Lower leg skin (tissue), 4 donors: ENCODE measurements at regions not wholly inside any gene's neighbourhood (a gene's known extent, or its start where the extent isn't known, plus 50 kb on each side); places are given as distances from the start of the nearest gene placed in this dataset.

Experiments used
- DNase-seq, 2 donors: peaks; one replicate each; pipeline ENCODE4 v3.0.0-alpha.2; 2019; ENCODE audit warnings: low spot score in 2 of 2
- H3K4me3 ChIP-seq: fragments of 200-600 bp; sonication (generic); 2 replicates; pipeline ENCODE4 v1.5.1; 2017; ENCODE audit warnings: mild to moderate bottlenecking, low read depth; ENCODE audit not compliant: poor library complexity, severe bottlenecking
- POLR2A ChIP-seq, 2 donors: fragments of 450-650 bp; IDR thresholded peaks; one replicate each; pipeline ENCODE4 v1.6.1; 2016 to 2017; ENCODE audit warnings: antibody characterized with exemption in 2 of 2, mild to moderate bottlenecking in 1 of 2, moderate library complexity in 1 of 2
- WGBS, 2 donors: methylation state at CpG; one replicate each; pipeline ENCODE4 v1.1.5; 2018; 5-methylcytosine and 5-hydroxymethylcytosine counted together
- intact Hi-C: fragments of 100-400 bp; cut with DNase I; formaldehyde crosslinking; loops from one replicate; pipeline ENCODE4 v1.15.0; 2023; ENCODE audit warnings: low total_unique reads
- TF ChIP-seq, protein P1 (sequence below), 3 donors: fragments of 450-650 bp; IDR thresholded peaks; one replicate each; pipeline ENCODE4 v1.5.1; 2016; ENCODE audit warnings: antibody characterized with exemption in 3 of 3, mild to moderate bottlenecking in 3 of 3, moderate library complexity in 2 of 3

DNA sequence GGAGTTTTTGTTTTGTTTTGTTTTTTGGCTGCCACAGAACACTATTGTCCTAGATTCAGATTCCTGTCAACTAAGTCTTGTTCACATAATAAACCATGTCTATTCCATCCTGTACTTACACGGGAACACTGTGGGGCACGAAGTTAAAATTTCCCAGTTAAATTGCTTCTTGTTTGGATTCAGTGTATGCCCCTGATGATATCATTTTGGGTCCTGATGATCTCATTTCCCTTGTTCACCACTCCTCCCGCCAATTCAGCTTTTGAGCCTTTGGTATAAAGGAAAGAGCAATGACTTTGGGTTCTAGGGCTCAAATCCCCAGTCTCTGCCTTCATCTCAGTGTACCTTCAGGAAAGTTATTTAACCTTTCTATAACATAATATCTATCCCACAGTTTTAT, 333.5 kb downstream of the FBXW7 start:
- WGBS, 2 donors: 67 to 83% methylated on average over 3 of the region's 3 CpGs
- no peak for DNase-seq
- no peak overlapping the region for H3K4me3 ChIP-seq
- intact Hi-C loops: no loop called here
- no peak for TF ChIP-seq POLR2A (IDR thresholded peaks at IDR 0.05)
- TF ChIP-seq, protein P1, sequence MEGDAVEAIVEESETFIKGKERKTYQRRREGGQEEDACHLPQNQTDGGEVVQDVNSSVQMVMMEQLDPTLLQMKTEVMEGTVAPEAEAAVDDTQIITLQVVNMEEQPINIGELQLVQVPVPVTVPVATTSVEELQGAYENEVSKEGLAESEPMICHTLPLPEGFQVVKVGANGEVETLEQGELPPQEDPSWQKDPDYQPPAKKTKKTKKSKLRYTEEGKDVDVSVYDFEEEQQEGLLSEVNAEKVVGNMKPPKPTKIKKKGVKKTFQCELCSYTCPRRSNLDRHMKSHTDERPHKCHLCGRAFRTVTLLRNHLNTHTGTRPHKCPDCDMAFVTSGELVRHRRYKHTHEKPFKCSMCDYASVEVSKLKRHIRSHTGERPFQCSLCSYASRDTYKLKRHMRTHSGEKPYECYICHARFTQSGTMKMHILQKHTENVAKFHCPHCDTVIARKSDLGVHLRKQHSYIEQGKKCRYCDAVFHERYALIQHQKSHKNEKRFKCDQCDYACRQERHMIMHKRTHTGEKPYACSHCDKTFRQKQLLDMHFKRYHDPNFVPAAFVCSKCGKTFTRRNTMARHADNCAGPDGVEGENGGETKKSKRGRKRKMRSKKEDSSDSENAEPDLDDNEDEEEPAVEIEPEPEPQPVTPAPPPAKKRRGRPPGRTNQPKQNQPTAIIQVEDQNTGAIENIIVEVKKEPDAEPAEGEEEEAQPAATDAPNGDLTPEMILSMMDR (IDR thresholded peaks at IDR 0.05): no peak

DNA sequence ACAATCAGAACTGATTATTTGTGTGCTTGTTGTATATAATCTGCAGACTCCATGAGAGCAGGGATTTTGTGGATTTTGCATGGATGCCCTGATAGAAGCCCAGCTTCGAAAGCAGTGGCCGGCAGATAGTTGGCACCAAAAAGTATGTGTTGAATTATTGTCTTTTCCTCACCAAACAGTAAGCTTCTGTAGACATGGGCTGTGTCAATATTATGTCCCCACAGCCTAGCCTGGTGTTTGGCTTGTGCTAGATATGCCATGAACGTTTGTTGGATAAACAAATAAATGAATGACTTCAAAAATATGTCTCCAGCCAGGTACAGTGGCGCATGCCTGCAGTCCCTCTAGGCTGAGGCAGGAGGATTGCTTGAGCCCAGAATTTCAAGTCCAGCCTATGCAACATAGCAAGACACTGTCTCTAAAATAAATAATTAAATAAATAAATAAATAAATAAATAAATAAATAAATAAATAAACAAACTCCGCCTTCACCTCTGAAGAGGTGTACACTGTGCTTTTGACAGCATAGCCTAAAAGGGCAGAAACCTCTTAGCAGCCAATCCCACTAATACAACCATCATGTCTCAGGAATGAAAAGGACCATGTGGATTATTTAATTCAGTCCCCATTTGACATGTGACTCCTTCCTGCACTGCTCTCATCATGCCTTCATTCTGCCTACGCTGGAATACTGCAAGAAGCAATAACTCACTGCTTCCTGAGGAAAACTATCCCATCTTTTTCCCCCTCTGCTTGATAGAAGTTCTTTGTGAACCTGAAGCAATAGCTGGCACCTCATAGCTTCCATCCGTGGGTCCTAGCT, 335.2 kb downstream of the FBXW7 start:
- 80 to 83% methylated on average over 7 of the region's 7 CpGs for WGBS, 2 donors
- no peak for DNase-seq
- intact Hi-C loops: no loop called here
- H3K4me3 ChIP-seq: no peak overlapping the region
- TF ChIP-seq POLR2A (IDR thresholded peaks at IDR 0.05): no peak
- TF ChIP-seq, protein P1 (IDR thresholded peaks at IDR 0.05): no peak

DNA sequence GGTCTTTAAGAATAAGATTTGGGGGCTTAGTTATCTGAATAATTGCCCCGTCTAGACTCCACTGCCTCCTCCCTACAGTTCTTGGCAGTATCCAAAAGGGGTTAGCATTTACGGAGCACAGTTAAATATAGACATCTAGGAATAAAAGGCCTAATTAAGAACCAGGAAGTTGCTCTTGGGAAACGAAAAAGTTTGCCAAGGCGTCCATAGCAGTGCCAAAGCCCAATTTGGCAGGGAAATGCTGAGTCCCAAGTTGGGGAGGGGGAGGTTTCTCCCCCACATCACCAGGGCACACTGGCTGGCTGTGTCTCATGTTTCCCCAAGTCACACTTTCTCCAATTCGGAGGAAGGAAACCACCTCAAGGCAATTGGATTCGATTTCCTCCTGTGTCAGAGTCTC, 338.7 kb downstream of the FBXW7 start:
- intact Hi-C loops: no loop called here
- TF ChIP-seq, protein P1 (IDR thresholded peaks at IDR 0.05): no peak
- TF ChIP-seq POLR2A (IDR thresholded peaks at IDR 0.05): no peak
- WGBS, 2 donors: 23 to 30% methylated on average over 6 of the region's 6 CpGs
- no peak for DNase-seq
- no peak overlapping the region for H3K4me3 ChIP-seq

- intact Hi-C loops: no loop called here
Observed at GRCh38 chr4:152195888-152196287, 340.0 kb downstream of the FBXW7 start.

GRCh38 chr4:152193059-152193458, 342.8 kb downstream of the FBXW7 start:
- 90 to 93% methylated on average over 2 of the region's 2 CpGs for WGBS, 2 donors
- DNase-seq: no peak
- TF ChIP-seq, protein P1 (IDR thresholded peaks at IDR 0.05): no peak
- TF ChIP-seq POLR2A (IDR thresholded peaks at IDR 0.05): no peak
- no peak overlapping the region for H3K4me3 ChIP-seq
- intact Hi-C loops: no loop called here

More at GRCh38 chr4:152195888-152196287, 340.0 kb downstream of the FBXW7 start:
- 70 to 76% methylated on average over 4 of the region's 4 CpGs for WGBS, 2 donors
- DNase-seq: no peak
- no peak overlapping the region for H3K4me3 ChIP-seq
- TF ChIP-seq, protein P1 (IDR thresholded peaks at IDR 0.05): no peak
- TF ChIP-seq POLR2A (IDR thresholded peaks at IDR 0.05): no peak

- intact Hi-C loops: no loop called here
- DNase-seq: no peak
- 94 to 96% methylated on average over 7 of the region's 7 CpGs for WGBS, 2 donors
- TF ChIP-seq, protein P1 (IDR thresholded peaks at IDR 0.05): no peak
- TF ChIP-seq POLR2A (IDR thresholded peaks at IDR 0.05): no peak
- H3K4me3 ChIP-seq: no peak overlapping the region
Observed at GRCh38 chr4:152190907-152191306, 345.0 kb downstream of the FBXW7 start.
